NB4 (cell line): ENCODE measurements at regions not wholly inside any gene's neighbourhood (a gene's known extent, or its start where the extent isn't known, plus 50 kb on each side); places are given as distances from the start of the nearest gene placed in this dataset.

Source experiments
- DNase-seq: peaks from one replicate; pipeline ENCODE4 v3.0.0; 2010; ENCODE audit warnings: low read depth
- H3K4me3 ChIP-seq: one replicate; pipeline ENCODE4 v1.5.1; 2011; ENCODE audit warnings: mild to moderate bottlenecking, low read depth, low read length, moderate library complexity
- MAX ChIP-seq: IDR thresholded peaks from 2 replicates; pipeline ENCODE4 v1.6.1; 2011; ENCODE audit warnings: low read depth, low read length
- MYC ChIP-seq: IDR thresholded peaks from 2 replicates; pipeline ENCODE4 v1.6.1; 2011; ENCODE audit warnings: low read depth, low read length
- POLR2A ChIP-seq: IDR thresholded peaks from 2 replicates; pipeline ENCODE4 v1.6.1; 2011; ENCODE audit warnings: mild to moderate bottlenecking; ENCODE audit not compliant: insufficient read length; ENCODE audit errors: extremely low read depth
- TF ChIP-seq, protein P1 (sequence below): IDR thresholded peaks from one replicate; pipeline ENCODE4 v1.5.1; 2012; ENCODE audit warnings: low read depth, low read length

DNA sequence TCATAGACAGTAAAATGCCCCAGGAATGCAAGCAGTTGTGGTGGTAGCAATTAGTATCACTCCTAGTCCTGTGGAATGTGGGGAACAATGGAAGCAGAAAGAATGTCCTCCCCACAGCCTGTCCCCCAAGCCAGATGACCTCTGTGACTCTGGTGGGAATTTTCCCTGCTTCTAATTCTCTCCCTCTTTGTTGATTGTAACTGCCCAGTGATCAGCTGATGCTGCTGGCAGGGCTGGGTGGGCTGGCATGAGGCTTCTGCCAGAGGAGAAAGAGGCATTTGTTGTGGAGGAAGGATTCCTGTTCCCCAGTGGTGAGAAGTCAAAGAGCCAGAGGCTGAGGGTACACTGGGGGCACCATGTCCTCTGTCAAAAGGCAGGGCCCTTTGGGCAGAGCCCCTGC lies 116.7 kb upstream of the NCAM1 start:
- TF ChIP-seq MAX = no peak
- TF ChIP-seq POLR2A = no peak
- TF ChIP-seq MYC = no peak
- TF ChIP-seq, protein P1, sequence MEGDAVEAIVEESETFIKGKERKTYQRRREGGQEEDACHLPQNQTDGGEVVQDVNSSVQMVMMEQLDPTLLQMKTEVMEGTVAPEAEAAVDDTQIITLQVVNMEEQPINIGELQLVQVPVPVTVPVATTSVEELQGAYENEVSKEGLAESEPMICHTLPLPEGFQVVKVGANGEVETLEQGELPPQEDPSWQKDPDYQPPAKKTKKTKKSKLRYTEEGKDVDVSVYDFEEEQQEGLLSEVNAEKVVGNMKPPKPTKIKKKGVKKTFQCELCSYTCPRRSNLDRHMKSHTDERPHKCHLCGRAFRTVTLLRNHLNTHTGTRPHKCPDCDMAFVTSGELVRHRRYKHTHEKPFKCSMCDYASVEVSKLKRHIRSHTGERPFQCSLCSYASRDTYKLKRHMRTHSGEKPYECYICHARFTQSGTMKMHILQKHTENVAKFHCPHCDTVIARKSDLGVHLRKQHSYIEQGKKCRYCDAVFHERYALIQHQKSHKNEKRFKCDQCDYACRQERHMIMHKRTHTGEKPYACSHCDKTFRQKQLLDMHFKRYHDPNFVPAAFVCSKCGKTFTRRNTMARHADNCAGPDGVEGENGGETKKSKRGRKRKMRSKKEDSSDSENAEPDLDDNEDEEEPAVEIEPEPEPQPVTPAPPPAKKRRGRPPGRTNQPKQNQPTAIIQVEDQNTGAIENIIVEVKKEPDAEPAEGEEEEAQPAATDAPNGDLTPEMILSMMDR = no peak
- no peak overlapping the region for H3K4me3 ChIP-seq
- DNase-seq = no peak

DNA sequence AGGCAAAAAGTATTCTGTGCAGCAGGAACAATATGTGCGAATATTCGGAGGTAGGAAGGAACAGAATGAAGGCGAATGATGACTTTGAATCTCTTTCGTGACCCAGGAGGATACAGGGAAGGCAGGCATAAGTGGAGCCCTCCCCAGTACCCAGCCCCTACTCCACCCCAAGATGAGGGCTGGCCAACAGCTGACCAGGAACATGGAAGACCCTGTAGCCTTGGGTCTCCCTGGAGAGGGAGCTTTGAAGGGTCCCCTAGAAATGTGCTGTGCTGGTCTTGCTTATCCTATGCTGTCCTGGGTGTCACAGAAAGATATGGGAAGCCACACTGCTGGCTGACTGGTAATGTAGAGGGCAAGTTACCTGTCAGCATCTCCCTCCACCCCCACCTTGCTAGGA lies 113.7 kb upstream of the NCAM1 start:
- DNase-seq = no peak
- H3K4me3 ChIP-seq = no peak overlapping the region
- TF ChIP-seq, protein P1 = no peak
- TF ChIP-seq MYC = no peak
- no peak for TF ChIP-seq MAX
- TF ChIP-seq POLR2A = no peak

DNA sequence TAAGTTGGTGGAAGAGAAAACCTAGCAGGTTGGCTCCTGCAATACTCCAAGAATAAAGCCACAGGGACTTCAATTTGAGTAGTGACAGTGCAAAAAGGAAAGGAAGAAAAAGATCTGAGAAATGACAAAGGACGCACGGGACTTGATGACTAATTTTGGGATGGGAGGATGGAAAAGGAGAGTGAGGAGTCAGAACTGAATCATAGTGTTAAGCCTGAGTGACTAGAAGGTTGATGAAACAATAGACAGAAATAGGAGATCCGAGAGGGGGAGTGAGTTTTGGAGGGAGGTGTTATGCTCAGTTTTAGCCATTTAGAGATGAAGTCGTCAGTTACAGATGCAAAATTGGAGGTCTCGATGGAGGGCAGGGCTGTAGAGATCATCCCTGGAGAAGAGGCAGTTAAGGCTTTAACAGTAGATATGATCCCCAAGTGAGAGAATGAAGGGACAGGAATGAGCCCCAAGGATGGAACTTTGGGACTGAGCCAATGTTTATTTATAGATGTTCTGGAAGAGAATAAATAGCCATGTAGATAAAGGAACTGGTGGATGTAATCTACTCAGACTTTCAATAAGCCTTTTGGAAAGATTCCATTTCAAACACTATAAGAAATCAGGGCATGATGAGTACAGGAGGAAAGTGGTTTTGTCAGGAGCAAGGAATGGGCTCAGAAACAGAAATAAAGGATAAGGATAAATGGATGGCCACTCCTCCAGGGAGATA lies 108.9 kb upstream of the NCAM1 start:
- no peak for DNase-seq
- H3K4me3 ChIP-seq = no peak overlapping the region
- TF ChIP-seq, protein P1 = no peak
- TF ChIP-seq POLR2A (no peak), MYC (no peak), MAX (no peak)

DNA sequence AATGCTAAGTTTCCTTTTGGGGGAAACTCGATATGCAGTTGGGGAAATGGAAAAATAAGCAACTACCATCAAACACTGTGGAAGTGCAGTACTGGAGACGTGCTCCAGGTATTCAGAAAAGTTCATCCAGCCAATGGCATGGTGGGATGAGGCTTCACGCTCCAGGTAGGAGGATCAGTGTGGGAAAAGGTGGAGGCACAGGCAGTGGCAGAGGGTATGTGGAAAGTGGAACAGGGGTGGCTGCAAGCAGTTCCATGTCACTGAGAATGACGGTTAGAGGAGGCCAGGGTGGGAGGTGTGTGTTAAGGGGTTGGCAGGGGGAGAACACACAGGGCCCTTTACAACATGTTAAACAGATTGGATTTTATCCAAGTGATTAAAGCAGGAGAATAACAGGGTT lies 105.1 kb upstream of the NCAM1 start:
- TF ChIP-seq POLR2A (no peak), MAX (no peak), MYC (no peak)
- TF ChIP-seq, protein P1 = no peak
- no peak overlapping the region for H3K4me3 ChIP-seq
- no peak for DNase-seq

- no peak for DNase-seq
- TF ChIP-seq POLR2A = no peak
- TF ChIP-seq, protein P1 = no peak
- no peak for TF ChIP-seq MYC
Measured at GRCh38 chr11:112856591-112856990, 104.6 kb upstream of the NCAM1 start.

DNA sequence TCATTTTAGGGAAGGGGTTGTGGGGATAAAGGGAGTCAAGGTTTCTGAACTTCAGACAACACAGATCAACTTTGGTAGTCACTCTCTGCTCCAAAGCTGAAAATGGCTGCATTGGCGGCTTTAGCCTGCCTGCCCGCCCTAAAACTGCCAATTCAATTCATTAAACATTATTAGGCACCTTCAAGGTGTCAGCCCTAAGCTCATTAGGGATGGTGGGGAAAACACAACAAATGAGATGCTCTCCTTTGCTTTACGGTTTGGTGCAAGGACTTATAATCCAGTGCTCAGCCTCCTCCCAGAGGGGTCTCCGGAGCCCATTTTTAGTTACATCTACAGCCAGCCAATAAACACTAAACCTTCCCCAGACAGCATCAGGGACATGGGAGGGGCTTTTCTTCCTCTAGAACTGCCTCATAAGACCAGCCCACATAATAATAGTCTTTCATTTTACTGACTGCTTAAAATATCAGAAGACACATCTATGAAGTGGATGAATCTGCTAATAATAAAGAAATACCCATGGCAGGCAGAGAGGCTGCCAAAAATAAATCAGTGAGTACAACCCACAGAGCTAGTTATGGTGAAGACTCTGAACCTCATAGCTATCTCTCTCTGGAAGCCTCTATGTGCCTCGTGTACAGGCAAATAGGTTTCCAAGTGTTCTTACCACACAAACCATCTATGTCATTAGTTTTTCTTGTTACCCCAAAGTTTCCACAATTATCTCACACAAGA lies 102.8 kb upstream of the NCAM1 start:
- no peak for DNase-seq
- H3K4me3 ChIP-seq = no peak overlapping the region

More at GRCh38 chr11:112856591-112856990, 104.6 kb upstream of the NCAM1 start:
- no peak overlapping the region for H3K4me3 ChIP-seq

More for the DNA sequence above, 102.8 kb upstream of the NCAM1 start:
- TF ChIP-seq MYC (no peak), POLR2A (no peak), MAX (no peak)
- TF ChIP-seq, protein P1 = no peak
